CD14-positive monocyte (primary cell): ENCODE measurements at regions not wholly inside any gene's neighbourhood (a gene's known extent, or its start where the extent isn't known, plus 50 kb on each side); places are given as distances from the start of the nearest gene placed in this dataset.

Experiments used
- DNase-seq, 3 donors: peaks; one replicate each; pipeline ENCODE4 v3.0.0-alpha.2; 2011 to 2022
- H2AFZ ChIP-seq: 2 replicates; pipeline ENCODE4 v1.6.0; 2012; ENCODE audit warnings: mild to moderate bottlenecking, low read depth, low read length, inconsistent platforms; ENCODE audit not compliant: insufficient read depth, poor library complexity, severe bottlenecking
- H3K27ac ChIP-seq, 2 donors: 1 replicate in 1 of 2; 2 replicates in 1 of 2; pipeline ENCODE4 v1.5.1; 2012 to 2013; ENCODE audit warnings: low read length in 2 of 2, control low read depth in 1 of 2, inconsistent platforms in 1 of 2, low read depth in 1 of 2, mild to moderate bottlenecking in 1 of 2
- H3K27me3 ChIP-seq, 2 donors: one replicate each; pipeline versions ENCODE4 v1.6.0 to v1.6.1; 2011 to 2013; ENCODE audit warnings: low read length in 2 of 2; ENCODE audit not compliant: control insufficient read depth in 2 of 2, insufficient read depth in 2 of 2
- H3K36me3 ChIP-seq, 2 donors: replicated peaks in 1 of 2; 1 replicate in 1 of 2; 2 replicates in 1 of 2; pipeline versions ENCODE4 v1.5.1 to v1.6.1; 2012 to 2013; ENCODE audit warnings: low read length in 2 of 2, control low read depth in 1 of 2, inconsistent platforms in 1 of 2, mild to moderate bottlenecking in 1 of 2; ENCODE audit not compliant: insufficient read depth in 2 of 2, control insufficient read depth in 1 of 2
- H3K4me1 ChIP-seq, 2 donors: 1 replicate in 1 of 2; 2 replicates in 1 of 2; pipeline versions ENCODE4 v1.5.1 to v1.6.1; 2012 to 2013; ENCODE audit warnings: low read length in 2 of 2, control low read depth in 1 of 2, inconsistent platforms in 1 of 2, mild to moderate bottlenecking in 1 of 2, moderate library complexity in 1 of 2; ENCODE audit not compliant: insufficient read depth in 2 of 2, control insufficient read depth in 1 of 2
- H3K4me2 ChIP-seq: replicated peaks from 2 replicates; pipeline ENCODE3; 2012; ENCODE audit warnings: low read length, moderate library complexity, mild to moderate bottlenecking; ENCODE audit not compliant: poor library complexity, severe bottlenecking; ENCODE audit errors: extremely low read depth
- H3K4me3 ChIP-seq, 3 experiments: fragments of 200-600 bp in 1 of 3; sonication (generic) in 1 of 3; replicated peaks in 1 of 3; 1 replicate in 2 of 3; 2 replicates in 1 of 3; pipeline ENCODE4 v1.5.1; 2011 to 2013; ENCODE audit warnings: low read length in 3 of 3, mild to moderate bottlenecking in 3 of 3, control low read depth in 2 of 3, low read depth in 2 of 3, inconsistent platforms in 1 of 3, moderate library complexity in 1 of 3
- H3K79me2 ChIP-seq: 2 replicates; pipeline ENCODE4 v1.6.0; 2012; ENCODE audit warnings: mild to moderate bottlenecking, control low read depth, inconsistent platforms, low read length, moderate library complexity; ENCODE audit not compliant: insufficient read depth
- H3K9ac ChIP-seq: 2 replicates; pipeline ENCODE4 v1.6.0; 2017; ENCODE audit warnings: low read length, mild to moderate bottlenecking; ENCODE audit not compliant: insufficient read depth, poor library complexity, severe bottlenecking
- H3K9me3 ChIP-seq, 2 donors: replicated peaks in 1 of 2; 1 replicate in 1 of 2; 2 replicates in 1 of 2; pipeline versions ENCODE4 v1.5.1 to v1.6.1; 2012 to 2013; ENCODE audit warnings: low read length in 2 of 2, control low read depth in 1 of 2; ENCODE audit not compliant: control insufficient read depth in 1 of 2, insufficient read depth in 1 of 2
- H4K20me1 ChIP-seq: 2 replicates; pipeline ENCODE4 v1.6.0; 2012; ENCODE audit warnings: mild to moderate bottlenecking, low read length, control low read depth, moderate library complexity; ENCODE audit not compliant: insufficient read depth
- H3K27ac Mint-ChIP-seq, 7 donors: one replicate each; pipeline ENCODE4 v1.8.0; 2020; ENCODE audit warnings: mild to moderate bottlenecking in 7 of 7, mixed read lengths in 7 of 7, moderate library complexity in 6 of 7, inconsistent platforms in 2 of 7
- H3K27me3 Mint-ChIP-seq, 3 donors: one replicate each; pipeline ENCODE4 v1.8.0; 2021 to 2022; ENCODE audit warnings: low read depth in 3 of 3, mild to moderate bottlenecking in 3 of 3, mixed read lengths in 3 of 3, moderate library complexity in 3 of 3, inconsistent platforms in 1 of 3
- H3K36me3 Mint-ChIP-seq, 2 donors: one replicate each; pipeline ENCODE4 v1.8.0; 2020; ENCODE audit warnings: mixed read lengths in 2 of 2, inconsistent platforms in 1 of 2, mild to moderate bottlenecking in 1 of 2
- H3K4me1 Mint-ChIP-seq: one replicate; pipeline ENCODE4 v1.8.0; 2020; ENCODE audit warnings: mild to moderate bottlenecking, mixed read lengths
- H3K4me3 Mint-ChIP-seq, 2 donors: one replicate each; pipeline ENCODE4 v1.8.0; 2020; ENCODE audit warnings: mild to moderate bottlenecking in 2 of 2, mixed read lengths in 2 of 2, moderate library complexity in 1 of 2
- H3K9me3 Mint-ChIP-seq, 7 donors: one replicate each; pipeline ENCODE4 v1.8.0; 2020 to 2022; ENCODE audit warnings: mixed read lengths in 7 of 7, mild to moderate bottlenecking in 6 of 7, moderate library complexity in 6 of 7, inconsistent platforms in 2 of 7
- WGBS: methylation state at CpG from one replicate; pipeline ENCODE4 v1.1.5; 2013; ENCODE audit warnings: missing lambda C conversion rate; ENCODE audit not compliant: insufficient coverage; 5-methylcytosine and 5-hydroxymethylcytosine counted together
- intact Hi-C, 2 donors: fragments of 100-400 bp; cut with micrococcal nuclease; formaldehyde crosslinking; loops; one replicate each; pipeline versions ENCODE4 v1.15.0 to v1.15.1; 2023
- TF ChIP-seq, protein P1 (sequence below): fragments of 200-600 bp; IDR thresholded peaks from one replicate; pipeline ENCODE4 v1.8.0; 2022; ENCODE audit warnings: antibody characterized with exemption, mild to moderate bottlenecking

DNA sequence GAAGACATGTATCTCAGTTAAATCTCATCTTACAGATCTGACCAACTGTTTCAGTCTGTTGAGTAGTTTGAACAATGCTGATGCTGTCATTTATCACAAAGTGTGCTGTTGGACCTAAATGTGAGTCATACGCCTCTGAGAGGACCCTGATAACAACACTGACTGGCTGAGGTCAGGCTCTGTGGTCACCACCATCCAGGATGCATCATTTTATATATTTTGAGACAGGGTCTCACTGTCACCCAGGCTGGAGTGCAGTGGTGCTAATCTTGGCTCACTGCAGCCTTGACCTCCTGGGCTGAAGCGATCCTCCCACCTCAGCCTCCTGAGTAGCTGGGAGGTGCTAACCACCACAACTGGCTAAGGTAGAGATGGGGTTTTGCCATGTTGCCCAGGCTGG lies 181.0 kb upstream of the RGS6 start:
- Histone ChIP-seq H3K79me2 (no peaks in the 10 kb centered on the region), H3K9ac (no peak overlapping the region), H3K4me1 (peaks cover 0 to 3% of the 10 kb centered on the region in 2 donors), H3K4me3 (no peak overlapping the region), H2AFZ (no peak overlapping the region), H3K27ac (no peak overlapping the region), H4K20me1 (no peaks in the 10 kb centered on the region), H3K36me3 (no peaks in the 10 kb centered on the region), H3K9me3 (peaks cover 9 to 14% of the 10 kb centered on the region in 2 donors), H3K27me3 (no peaks in the 10 kb centered on the region), H3K4me2 (no peak overlapping the region)
- Mint-ChIP-seq H3K27ac (no peak overlapping the region), H3K27me3 (peaks cover 0 to 8% (median 3%) of the 10 kb centered on the region in 3 donors), H3K4me1 (peaks cover 17% of the 10 kb centered on the region), H3K36me3 (no peaks in the 10 kb centered on the region), H3K9me3 (peaks cover 8 to 25% (median 15%) of the 10 kb centered on the region in 7 donors), H3K4me3 (no peak overlapping the region)
- intact Hi-C loops = loop anchor here in 1 of 2 donors (10.0 kb wide), 1 partner anchor 646 kb away; no protein-coding TSS in a partner anchor
- WGBS = 80% methylated on average over 1 of the region's 2 CpGs
- DNase-seq = no peak
- TF ChIP-seq, protein P1, sequence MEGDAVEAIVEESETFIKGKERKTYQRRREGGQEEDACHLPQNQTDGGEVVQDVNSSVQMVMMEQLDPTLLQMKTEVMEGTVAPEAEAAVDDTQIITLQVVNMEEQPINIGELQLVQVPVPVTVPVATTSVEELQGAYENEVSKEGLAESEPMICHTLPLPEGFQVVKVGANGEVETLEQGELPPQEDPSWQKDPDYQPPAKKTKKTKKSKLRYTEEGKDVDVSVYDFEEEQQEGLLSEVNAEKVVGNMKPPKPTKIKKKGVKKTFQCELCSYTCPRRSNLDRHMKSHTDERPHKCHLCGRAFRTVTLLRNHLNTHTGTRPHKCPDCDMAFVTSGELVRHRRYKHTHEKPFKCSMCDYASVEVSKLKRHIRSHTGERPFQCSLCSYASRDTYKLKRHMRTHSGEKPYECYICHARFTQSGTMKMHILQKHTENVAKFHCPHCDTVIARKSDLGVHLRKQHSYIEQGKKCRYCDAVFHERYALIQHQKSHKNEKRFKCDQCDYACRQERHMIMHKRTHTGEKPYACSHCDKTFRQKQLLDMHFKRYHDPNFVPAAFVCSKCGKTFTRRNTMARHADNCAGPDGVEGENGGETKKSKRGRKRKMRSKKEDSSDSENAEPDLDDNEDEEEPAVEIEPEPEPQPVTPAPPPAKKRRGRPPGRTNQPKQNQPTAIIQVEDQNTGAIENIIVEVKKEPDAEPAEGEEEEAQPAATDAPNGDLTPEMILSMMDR = no peak

DNA sequence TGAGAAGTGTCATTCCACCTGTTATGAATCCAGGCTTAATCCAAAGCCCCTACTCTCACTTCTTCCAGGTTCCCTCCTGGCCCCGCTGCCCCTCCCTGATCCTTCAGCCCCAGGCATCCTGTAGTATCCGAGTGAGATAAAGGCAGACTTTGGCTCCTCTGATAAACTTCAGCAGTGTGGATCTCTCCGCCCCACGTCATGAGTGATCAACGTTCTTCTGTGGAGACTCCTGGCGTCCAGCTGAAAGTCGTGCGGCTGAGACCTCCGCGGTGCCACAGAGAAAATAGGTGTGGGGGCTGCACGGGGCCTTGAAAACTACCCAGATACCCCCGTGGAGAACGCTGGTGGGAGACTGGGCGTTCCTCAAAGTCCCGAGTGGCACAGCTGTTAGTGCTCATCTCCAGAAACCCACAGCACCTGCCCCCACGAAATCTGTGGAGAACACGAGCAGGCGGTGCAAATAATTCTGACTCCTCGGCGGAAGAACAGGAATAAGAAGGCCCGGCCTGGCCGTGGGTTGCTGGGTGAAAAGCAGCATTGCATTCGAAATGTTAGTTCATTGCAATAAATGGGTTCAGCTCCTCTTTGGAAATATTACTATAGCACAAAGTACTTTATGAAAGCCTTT lies 180.0 kb upstream of the RGS6 start:
- intact Hi-C loops = loop anchor here (2.0 to 10.0 kb wide), 3 partner anchors 613 to 647 kb away; no protein-coding TSS in a partner anchor
- H3K27ac Mint-ChIP-seq = no peak overlapping the region

More for the DNA sequence above, 180.0 kb upstream of the RGS6 start:
- Mint-ChIP-seq H3K27me3 (peaks cover 0 to 4% (median 1%) of the 10 kb centered on the region in 3 donors), H3K36me3 (no peaks in the 10 kb centered on the region), H3K4me3 (no peak overlapping the region), H3K4me1 (peaks cover 17% of the 10 kb centered on the region), H3K9me3 (peaks cover 7 to 22% (median 15%) of the 10 kb centered on the region in 7 donors)
- no peak overlapping the region for H3K9ac ChIP-seq
- H3K36me3 ChIP-seq = no peaks in the 10 kb centered on the region
- no peaks in the 10 kb centered on the region for H4K20me1 ChIP-seq
- H3K4me2 ChIP-seq = no peak overlapping the region
- H3K79me2 ChIP-seq = no peaks in the 10 kb centered on the region
- TF ChIP-seq, protein P1 = no peak
- peaks cover 9 to 14% of the 10 kb centered on the region in 2 donors for H3K9me3 ChIP-seq
- no peak for DNase-seq
- 98% methylated on average over 13 of the region's 23 CpGs for WGBS
- H3K4me3 ChIP-seq = no peak overlapping the region
- H2AFZ ChIP-seq = no peak overlapping the region
- no peaks in the 10 kb centered on the region for H3K27me3 ChIP-seq
- peaks cover 0 to 3% of the 10 kb centered on the region in 2 donors for H3K4me1 ChIP-seq
- no peak overlapping the region for H3K27ac ChIP-seq
